B cell (primary cell): ENCODE measurements at regions not wholly inside any gene's neighbourhood (a gene's known extent, or its start where the extent isn't known, plus 50 kb on each side); places are given as distances from the start of the nearest gene placed in this dataset.

Experiments
- ATAC-seq: fragments of 200-7000 bp; cut with Tn5 transposase; one replicate; pipeline ENCODE4 v1.10.0; 2021; ENCODE audit warnings: low read depth, mild to moderate bottlenecking, moderate number of reproducible peaks, moderate library complexity
- CTCF ChIA-PET: fragments of 350-600 bp; sonication (Branson Sonifier 250); formaldehyde crosslinking; loops from one replicate; lab custom pipeline; 2021; ENCODE audit warnings: antibody characterized with exemption, inconsistent platforms; lab: Charles Lee
- POLR2A ChIA-PET: fragments of 350-600 bp; sonication (Branson Sonifier 250); formaldehyde crosslinking; loops from one replicate; lab custom pipeline; 2021; ENCODE audit warnings: antibody characterized with exemption; lab: Charles Lee
- DNase-seq: peaks from one replicate; pipeline ENCODE4 v3.0.0; 2013
- H2AFZ ChIP-seq: 2 replicates; pipeline ENCODE4 v1.6.1; 2012; ENCODE audit warnings: mild to moderate bottlenecking, low read depth, low read length; ENCODE audit not compliant: insufficient read depth, poor library complexity, severe bottlenecking
- H3K27ac ChIP-seq, 2 donors: 1 replicate in 1 of 2; 2 replicates in 1 of 2; pipeline ENCODE4 v1.5.1; 2012 to 2013; ENCODE audit warnings: low read length in 2 of 2, mild to moderate bottlenecking in 2 of 2, moderate library complexity in 1 of 2
- H3K27me3 ChIP-seq, 4 experiments: fragments of 200-600 bp in 1 of 4; sonication (generic) in 1 of 4; replicated peaks in 1 of 4; 1 replicate in 2 of 4; 2 replicates in 2 of 4; pipeline versions ENCODE4 v1.6.1 to v1.7.0; 2013 to 2016; ENCODE audit warnings: low read length in 3 of 4, mild to moderate bottlenecking in 2 of 4, mixed read lengths in 1 of 4, moderate library complexity in 1 of 4; ENCODE audit not compliant: insufficient read depth in 4 of 4, control insufficient read depth in 3 of 4; ENCODE audit errors: control extremely low read depth in 1 of 4
- H3K36me3 ChIP-seq, 2 experiments: replicated peaks in 1 of 2; 1 replicate in 1 of 2; 2 replicates in 1 of 2; pipeline versions ENCODE4 v1.6.1 to v1.7.1; 2013; ENCODE audit warnings: low read length in 1 of 2; ENCODE audit not compliant: insufficient read depth in 2 of 2, control insufficient read depth in 1 of 2; ENCODE audit errors: control extremely low read depth in 1 of 2, extremely low read depth in 1 of 2
- H3K4me1 ChIP-seq, 2 donors: fragments of 200-600 bp in 1 of 2; sonication (generic) in 1 of 2; 1 replicate in 1 of 2; 2 replicates in 1 of 2; pipeline versions ENCODE4 v1.5.1 to v1.6.1; 2013 to 2017; ENCODE audit warnings: low read length in 2 of 2; ENCODE audit not compliant: control insufficient read depth in 2 of 2, insufficient read depth in 2 of 2
- H3K4me2 ChIP-seq: replicated peaks from 2 replicates; pipeline ENCODE3; 2012; ENCODE audit warnings: mild to moderate bottlenecking, low read depth, low read length; ENCODE audit not compliant: poor library complexity, severe bottlenecking
- H3K4me3 ChIP-seq, 5 experiments: fragments of 200-600 bp in 1 of 5; sonication (generic) in 1 of 5; 1 replicate in 3 of 5; 2 replicates in 2 of 5; pipeline versions ENCODE4 v1.5.1 to v1.7.0; 2011 to 2016; ENCODE audit warnings: low read length in 4 of 5, mild to moderate bottlenecking in 4 of 5, low read depth in 2 of 5, control low read depth in 1 of 5, moderate library complexity in 1 of 5; ENCODE audit not compliant: insufficient read depth in 1 of 5; ENCODE audit errors: control extremely low read depth in 1 of 5, extremely low read depth in 1 of 5
- H3K79me2 ChIP-seq: fragments of 200-600 bp; sonication (generic); one replicate; pipeline ENCODE4 v1.6.0; 2016; ENCODE audit warnings: low read length; ENCODE audit not compliant: control insufficient read depth, insufficient read depth
- H3K9ac ChIP-seq: fragments of 200-600 bp; sonication (generic); 2 replicates; pipeline ENCODE4 v1.6.1; 2017; ENCODE audit warnings: mild to moderate bottlenecking, low read length, moderate library complexity
- H3K9me3 ChIP-seq, 3 donors: one replicate each; pipeline versions ENCODE4 v1.6.1 to v1.7.1; 2013; ENCODE audit warnings: low read length in 2 of 3; ENCODE audit not compliant: control insufficient read depth in 2 of 3, insufficient read depth in 1 of 3; ENCODE audit errors: control extremely low read depth in 1 of 3
- H4K20me1 ChIP-seq: 2 replicates; pipeline ENCODE4 v1.6.0; 2012; ENCODE audit warnings: mild to moderate bottlenecking, low read length; ENCODE audit not compliant: insufficient read depth, control insufficient read depth, poor library complexity, severe bottlenecking
- H3K27ac Mint-ChIP-seq: one replicate; pipeline ENCODE4 v1.8.0; 2021; ENCODE audit warnings: mixed read lengths
- H3K27me3 Mint-ChIP-seq: one replicate; pipeline ENCODE4 v1.8.0; 2021; ENCODE audit warnings: mixed read lengths
- H3K4me1 Mint-ChIP-seq: one replicate; pipeline ENCODE4 v1.8.0; 2021; ENCODE audit warnings: mixed read lengths
- H3K4me3 Mint-ChIP-seq: one replicate; pipeline ENCODE4 v1.8.0; 2021; ENCODE audit warnings: mixed read lengths
- H3K9me3 Mint-ChIP-seq: one replicate; pipeline ENCODE4 v1.8.0; 2022; ENCODE audit warnings: mixed read lengths; ENCODE audit not compliant: insufficient read depth
- CTCF ChIP-seq: fragments of 200-600 bp; IDR thresholded peaks from one replicate; pipeline ENCODE4 v1.8.0; 2022; ENCODE audit warnings: antibody characterized with exemption, mild to moderate bottlenecking
- EZH2 ChIP-seq: IDR thresholded peaks from 2 replicates; pipeline ENCODE4 v1.6.1; 2012; ENCODE audit warnings: borderline replicate concordance, low read depth, mild to moderate bottlenecking, moderate library complexity, low read length; ENCODE audit not compliant: insufficient read depth, poor library complexity, severe bottlenecking
- WGBS: methylation state at CpG from one replicate; pipeline ENCODE4 v1.1.5; 2013; ENCODE audit warnings: missing lambda C conversion rate; ENCODE audit not compliant: insufficient coverage; 5-methylcytosine and 5-hydroxymethylcytosine counted together
- intact Hi-C: fragments of 100-400 bp; cut with micrococcal nuclease; formaldehyde crosslinking; loops from one replicate; pipeline ENCODE4 v1.10.0; 2022

- H3K9me3 Mint-ChIP-seq = no peaks in the 10 kb centered on the region
- no peak for TF ChIP-seq CTCF
- TF ChIP-seq EZH2 = no peak
- no peak overlapping the region for H3K4me3 Mint-ChIP-seq
- DNase-seq (no peak), ATAC-seq (no peak)
- Histone ChIP-seq H3K4me2 (no peak overlapping the region), H3K79me2 (no peaks in the 10 kb centered on the region), H3K27me3 (no peaks in the 10 kb centered on the region), H3K4me3 (no peak overlapping the region), H3K9ac (no peak overlapping the region), H3K9me3 (no peaks in the 10 kb centered on the region), H3K27ac (no peak overlapping the region), H4K20me1 (no peaks in the 10 kb centered on the region), H3K36me3 (no peaks in the 10 kb centered on the region), H2AFZ (no peak overlapping the region), H3K4me1 (peaks cover 13 to 22% of the 10 kb centered on the region in 2 donors)
- peaks cover 22% of the 10 kb centered on the region for H3K4me1 Mint-ChIP-seq
- ChIA-PET CTCF (no interaction called here), POLR2A (no interaction called here)
- no peak overlapping the region for H3K27ac Mint-ChIP-seq
- intact Hi-C loops = loop anchor here (10.0 kb wide), 1 partner anchor 1178 kb away; the partner anchor contains the start of gene KBTBD7
- no peaks in the 10 kb centered on the region for H3K27me3 Mint-ChIP-seq
- 100% methylated on average over 4 of the region's 7 CpGs for WGBS
These were observed 101.3 kb downstream of the AKAP11 start for GRCh38 chr13:42373048-42373812.

- H3K27ac ChIP-seq = no peak overlapping the region
- no peaks in the 10 kb centered on the region for H3K9me3 ChIP-seq
- ChIA-PET POLR2A (no interaction called here), CTCF (no interaction called here)
- intact Hi-C loops = loop anchor here (2.0 to 10.0 kb wide), 5 partner anchors 41 to 1315 kb away; partner anchors contain the start of genes EPSTI1, KBTBD7 and WBP4
- no peaks in the 10 kb centered on the region for H4K20me1 ChIP-seq
- TF ChIP-seq EZH2 = no peak
- TF ChIP-seq CTCF = no peak
- no peaks in the 10 kb centered on the region for H3K27me3 ChIP-seq
- H3K4me2 ChIP-seq = no peak overlapping the region
- ATAC-seq (no peak), DNase-seq (no peak)
- Mint-ChIP-seq H3K27ac (no peak overlapping the region), H3K4me3 (no peak overlapping the region), H3K9me3 (no peaks in the 10 kb centered on the region), H3K4me1 (peaks cover 38% of the 10 kb centered on the region), H3K27me3 (no peaks in the 10 kb centered on the region)
- peaks cover 38 to 41% of the 10 kb centered on the region in 2 donors for H3K4me1 ChIP-seq
- H3K36me3 ChIP-seq = no peaks in the 10 kb centered on the region
- H2AFZ ChIP-seq = no peak overlapping the region
- H3K4me3 ChIP-seq = no peak overlapping the region
- H3K79me2 ChIP-seq = no peaks in the 10 kb centered on the region
- H3K9ac ChIP-seq = no peak overlapping the region
These were observed 103.7 kb downstream of the AKAP11 start for GRCh38 chr13:42375663-42376062.
